Pancreas (tissue), 10 donors: ENCODE measurements at regions not wholly inside any gene's neighbourhood (a gene's known extent, or its start where the extent isn't known, plus 50 kb on each side); places are given as distances from the start of the nearest gene placed in this dataset.

Experiments used
- ATAC-seq, 4 donors: fragments of 200-7000 bp; cut with Tn5 transposase; one replicate each; pipeline versions ENCODE4 v1.8.0 to v1.9.1; 2020; ENCODE audit warnings: mild to moderate bottlenecking in 4 of 4, moderate library complexity in 4 of 4
- DNase-seq, 6 donors: peaks; one replicate each; pipeline ENCODE4 v3.0.0-alpha.2; 2020
- FAIRE-seq: peaks from 2 replicates; lab custom pipeline; 2012; peaks lifted over from hg19 to GRCh38; lab: Jason Lieb, UNC
- H3K27ac ChIP-seq, 4 donors: fragments of 200-600 bp; sonication (generic); 1 replicate in 3 of 4; 2 replicates in 1 of 4; pipeline versions ENCODE4 v1.5.0 to v1.8.0; 2020
- H3K27me3 ChIP-seq, 4 donors: fragments of 200-600 bp; one replicate each; pipeline ENCODE4 v1.8.0; 2021
- H3K36me3 ChIP-seq, 3 donors: fragments of 200-600 bp; sonication (generic) in 1 of 3; one replicate each; pipeline versions ENCODE4 v1.5.0 to v1.8.0; 2020 to 2021
- H3K4me1 ChIP-seq, 3 donors: fragments of 200-600 bp; one replicate each; pipeline ENCODE4 v1.8.0; 2021
- H3K4me3 ChIP-seq, 4 donors: fragments of 200-600 bp; sonication (generic) in 2 of 4; one replicate each; pipeline versions ENCODE4 v1.5.0 to v1.8.0; 2020 to 2021
- H3K9me3 ChIP-seq, 4 donors: fragments of 200-600 bp; one replicate each; pipeline ENCODE4 v1.8.0; 2021
- CTCF ChIP-seq, 4 donors: fragments of 200-600 bp; sonication (generic) in 3 of 4; IDR thresholded peaks; one replicate each; pipeline versions ENCODE4 v1.5.0 to v1.8.0; 2021; ENCODE audit warnings: antibody characterized with exemption in 4 of 4
- WGBS, 2 donors: extraction: QIAGEN DNeasy Blood & Tissue Kit; methylation state at CpG; one replicate each; pipeline ENCODE4 v1.1.7; 2013; 5-methylcytosine and 5-hydroxymethylcytosine counted together
- intact Hi-C, 3 donors: fragments of 100-400 bp; cut with DNase I; formaldehyde crosslinking; loops; one replicate each; pipeline versions ENCODE4 v1.11.1 to v1.14.2; 2022
- donor health status: healthy with polysubstance abuse.
- donor health status: DM: no; HTN: no; CAD: no; lungs with moderate emphysema.
- donor health status: DM: no; HTN: no; CAD: no.
- donor health status: control.
- donor health status: control.
- donor health status: Bipolar disorder and iron deficiency.
- donor health status: DM: yes; HTN: yes; CAD: no.
- donor health status: DM: no; HTN: no; CAD: no.
- donor health status: DM: no; HTN: no; CAD: no.
- donor health status: DM: yes; HTN: yes; CAD: no.

- Histone ChIP-seq H3K9me3 (no peaks in the 10 kb centered on the region), H3K4me1 (peaks cover 0 to 3% (median 0%) of the 10 kb centered on the region in 3 donors), H3K27ac (no peak overlapping the region), H3K36me3 (no peaks in the 10 kb centered on the region), H3K4me3 (no peak overlapping the region), H3K27me3 (no peaks in the 10 kb centered on the region)
- WGBS, 2 donors = 58 to 61% methylated on average over 1 of the region's 1 CpG
- DNase-seq (no peak), ATAC-seq (no peak), FAIRE-seq (no peak)
- intact Hi-C loops = loop anchor here in 2 of 3 donors (10.0 kb wide), 2 partner anchors 403 to 1893 kb away; no protein-coding TSS in a partner anchor
- no peak for TF ChIP-seq CTCF (IDR thresholded peaks at IDR 0.05)
Measured at GRCh38 chr21:28747464-28747863, 245.2 kb downstream of the LTN1 start.

- intact Hi-C loops = loop anchor here in 2 of 3 donors (10.0 kb wide), 2 partner anchors 401 to 1891 kb away; no protein-coding TSS in a partner anchor
- FAIRE-seq (no peak), ATAC-seq (no peak), DNase-seq (no peak)
- Histone ChIP-seq H3K27me3 (no peaks in the 10 kb centered on the region), H3K27ac (no peak overlapping the region), H3K36me3 (no peaks in the 10 kb centered on the region), H3K4me3 (no peak overlapping the region), H3K9me3 (no peaks in the 10 kb centered on the region), H3K4me1 (peaks cover 0 to 3% (median 0%) of the 10 kb centered on the region in 3 donors)
- TF ChIP-seq CTCF (IDR thresholded peaks at IDR 0.05) = no peak
- 38 to 59% methylated on average over 4 of the region's 4 CpGs for WGBS, 2 donors
Measured at GRCh38 chr21:28746166-28746565, 246.5 kb downstream of the LTN1 start.

- 4 to 5% methylated on average over 16 of the region's 16 CpGs for WGBS, 2 donors
- peak; percentile 87 for FAIRE-seq
- peak; percentile 94 to 98 (median 96) for ATAC-seq
- Histone ChIP-seq H3K36me3 (no peaks in the 10 kb centered on the region), H3K4me1 (peaks cover 0 to 3% (median 0%) of the 10 kb centered on the region in 3 donors), H3K4me3 (peak overlapping the region; percentile 6 to 50 (median 23)), H3K9me3 (no peaks in the 10 kb centered on the region), H3K27ac (peak overlapping the region in 1 of 4 donors; percentile 40), H3K27me3 (no peaks in the 10 kb centered on the region)
- peak; percentile 60 to 82 (median 68) for DNase-seq
- TF ChIP-seq CTCF (IDR thresholded peaks at IDR 0.05) = peak; percentile 73 to 85 (median 76)
- intact Hi-C loops = loop anchor here in 2 of 3 donors (10.0 kb wide), 2 partner anchors 401 to 1891 kb away; no protein-coding TSS in a partner anchor
Measured at GRCh38 chr21:28745131-28746016, 247.3 kb downstream of the LTN1 start.

- Histone ChIP-seq H3K36me3 (no peaks in the 10 kb centered on the region), H3K27ac (no peak overlapping the region), H3K4me3 (no peak overlapping the region), H3K9me3 (no peaks in the 10 kb centered on the region), H3K27me3 (no peaks in the 10 kb centered on the region), H3K4me1 (peaks cover 0 to 3% (median 0%) of the 10 kb centered on the region in 3 donors)
- FAIRE-seq = no peak
- no peak for DNase-seq
- ATAC-seq = no peak
- WGBS, 2 donors = 41 to 83% methylated on average over 1 of the region's 1 CpG
- no peak for TF ChIP-seq CTCF (IDR thresholded peaks at IDR 0.05)
- intact Hi-C loops = loop anchor here in 2 of 3 donors (10.0 kb wide), 2 partner anchors 399 to 1889 kb away; no protein-coding TSS in a partner anchor
Measured at GRCh38 chr21:28743723-28744122, 249.0 kb downstream of the LTN1 start.
